Common myeloid progenitor, CD34-positive (primary cell): ENCODE measurements at regions not wholly inside any gene's neighbourhood (a gene's known extent, or its start where the extent isn't known, plus 50 kb on each side); places are given as distances from the start of the nearest gene placed in this dataset.

Source experiments
- CTCF ChIA-PET: fragments of 350-600 bp; sonication (Branson Sonifier 250); formaldehyde crosslinking; loops from one replicate; lab custom pipeline; 2021; ENCODE audit warnings: antibody characterized with exemption; lab: Charles Lee
- POLR2A ChIA-PET: fragments of 350-600 bp; sonication (Branson Sonifier 250); formaldehyde crosslinking; loops from one replicate; lab custom pipeline; 2021; ENCODE audit warnings: antibody characterized with exemption; lab: Charles Lee
- DNase-seq, 3 donors: peaks; one replicate each; pipeline versions ENCODE4 v3.0.0 to v3.0.0-alpha.2; 2013
- H3K27ac ChIP-seq, 2 experiments: 1 replicate in 1 of 2; 2 replicates in 1 of 2; pipeline ENCODE4 v1.7.0; 2013; ENCODE audit warnings: inconsistent platforms in 2 of 2, low read length in 2 of 2, mild to moderate bottlenecking in 2 of 2, low read depth in 1 of 2, moderate library complexity in 1 of 2; ENCODE audit not compliant: severe bottlenecking in 2 of 2, insufficient read depth in 1 of 2, poor library complexity in 1 of 2
- H3K27me3 ChIP-seq, 5 experiments: replicated peaks in 2 of 5; 1 replicate in 3 of 5; 2 replicates in 2 of 5; pipeline versions ENCODE4 v1.6.1 to v1.7.0; 2013; ENCODE audit warnings: low read length in 4 of 5, mild to moderate bottlenecking in 2 of 5, moderate library complexity in 2 of 5, inconsistent platforms in 1 of 5; ENCODE audit not compliant: insufficient read depth in 5 of 5, control insufficient read depth in 4 of 5
- H3K36me3 ChIP-seq, 4 experiments: 1 replicate in 2 of 4; 2 replicates in 2 of 4; pipeline versions ENCODE4 v1.6.1 to v1.7.0; 2013; ENCODE audit warnings: low read length in 3 of 4, control low read depth in 1 of 4, mild to moderate bottlenecking in 1 of 4; ENCODE audit not compliant: control insufficient read depth in 4 of 4, insufficient read depth in 4 of 4
- H3K4me1 ChIP-seq, 4 experiments: 1 replicate in 3 of 4; 2 replicates in 1 of 4; pipeline versions ENCODE4 v1.6.1 to v1.7.1; 2013; ENCODE audit warnings: low read length in 3 of 4, mild to moderate bottlenecking in 3 of 4, control low read depth in 1 of 4, inconsistent platforms in 1 of 4, moderate library complexity in 1 of 4; ENCODE audit not compliant: control insufficient read depth in 4 of 4, insufficient read depth in 4 of 4; ENCODE audit errors: control extremely low read depth in 1 of 4
- H3K4me3 ChIP-seq, 7 experiments: 1 replicate in 4 of 7; 2 replicates in 3 of 7; pipeline versions ENCODE4 v1.5.1 to v1.7.0; 2013; ENCODE audit warnings: mild to moderate bottlenecking in 7 of 7, low read length in 6 of 7, moderate library complexity in 6 of 7, inconsistent platforms in 2 of 7, low read depth in 2 of 7, control low read depth in 1 of 7; ENCODE audit not compliant: insufficient read depth in 4 of 7, control insufficient read depth in 1 of 7; ENCODE audit errors: extremely low read depth in 1 of 7
- H3K9me3 ChIP-seq, 5 experiments: 1 replicate in 4 of 5; 2 replicates in 1 of 5; pipeline versions ENCODE4 v1.6.1 to v1.7.1; 2013; ENCODE audit warnings: low read length in 4 of 5, mild to moderate bottlenecking in 2 of 5, inconsistent platforms in 1 of 5, low read depth in 1 of 5, moderate library complexity in 1 of 5; ENCODE audit not compliant: control insufficient read depth in 4 of 5, insufficient read depth in 2 of 5; ENCODE audit errors: control extremely low read depth in 1 of 5
- WGBS: methylation state at CpG from one replicate; pipeline ENCODE4 v1.1.5; 2013; ENCODE audit not compliant: insufficient coverage; 5-methylcytosine and 5-hydroxymethylcytosine counted together

GRCh38 chr4:91924625-91925024, 379.1 kb upstream of the GRID2 start:
- no peak overlapping the region for H3K4me3 ChIP-seq
- no peak overlapping the region for H3K27ac ChIP-seq
- H3K9me3 ChIP-seq: peaks cover 0 to 2% (median 0%) of the 10 kb centered on the region in 5 experiments
- WGBS: 100% methylated on average over 2 of the region's 5 CpGs
- ChIA-PET CTCF (no interaction called here), POLR2A (no interaction called here)
- DNase-seq: no peak
- no peaks in the 10 kb centered on the region for H3K36me3 ChIP-seq
- H3K4me1 ChIP-seq: no peaks in the 10 kb centered on the region
- no peaks in the 10 kb centered on the region for H3K27me3 ChIP-seq

- Histone ChIP-seq H3K4me1 (no peaks in the 10 kb centered on the region), H3K27me3 (no peaks in the 10 kb centered on the region), H3K36me3 (no peaks in the 10 kb centered on the region), H3K9me3 (no peaks in the 10 kb centered on the region), H3K27ac (no peak overlapping the region), H3K4me3 (no peak overlapping the region)
- DNase-seq: no peak
- 97% methylated on average over 5 of the region's 6 CpGs for WGBS
- ChIA-PET CTCF (no interaction called here), POLR2A (no interaction called here)
Measured at GRCh38 chr4:91935217-91935616, 368.5 kb upstream of the GRID2 start.

DNA sequence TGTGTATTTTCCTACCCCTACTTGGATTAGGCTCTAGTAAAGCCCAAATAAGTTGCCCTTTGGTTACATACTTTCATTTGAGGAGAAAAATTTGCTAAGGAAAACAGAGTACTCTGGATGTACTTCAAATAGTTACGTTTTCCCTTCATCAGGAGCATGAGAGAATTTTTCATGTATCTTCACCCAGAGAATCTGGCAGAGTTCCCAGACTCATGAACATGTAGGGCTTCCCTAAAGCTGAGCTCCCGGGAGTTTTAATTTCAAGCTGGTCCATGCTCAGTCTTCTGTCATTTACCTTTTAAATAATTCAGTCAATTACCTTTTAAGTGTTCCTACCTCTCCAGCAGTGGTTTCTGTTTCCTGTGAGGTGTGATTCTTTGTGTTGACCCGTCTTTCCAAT, 367.5 kb upstream of the GRID2 start:
- Histone ChIP-seq H3K4me3 (no peak overlapping the region), H3K36me3 (no peaks in the 10 kb centered on the region), H3K27ac (no peak overlapping the region), H3K9me3 (no peaks in the 10 kb centered on the region), H3K27me3 (no peaks in the 10 kb centered on the region), H3K4me1 (no peaks in the 10 kb centered on the region)
- WGBS: 82% methylated on average over 2 of the region's 3 CpGs
- CTCF ChIA-PET: no interaction called here
- DNase-seq: no peak
- POLR2A ChIA-PET: no interaction called here

GRCh38 chr4:91957963-91958362, 345.8 kb upstream of the GRID2 start:
- no CpG with 5 or more reads among the region's 2 CpGs for WGBS
- CTCF ChIA-PET: no interaction called here
- no peaks in the 10 kb centered on the region for H3K27me3 ChIP-seq
- POLR2A ChIA-PET: no interaction called here
- no peaks in the 10 kb centered on the region for H3K4me1 ChIP-seq
- no peak for DNase-seq
- no peak overlapping the region for H3K27ac ChIP-seq
- H3K36me3 ChIP-seq: no peaks in the 10 kb centered on the region
- H3K9me3 ChIP-seq: peaks cover 0 to 6% (median 0%) of the 10 kb centered on the region in 5 experiments
- no peak overlapping the region for H3K4me3 ChIP-seq

DNA sequence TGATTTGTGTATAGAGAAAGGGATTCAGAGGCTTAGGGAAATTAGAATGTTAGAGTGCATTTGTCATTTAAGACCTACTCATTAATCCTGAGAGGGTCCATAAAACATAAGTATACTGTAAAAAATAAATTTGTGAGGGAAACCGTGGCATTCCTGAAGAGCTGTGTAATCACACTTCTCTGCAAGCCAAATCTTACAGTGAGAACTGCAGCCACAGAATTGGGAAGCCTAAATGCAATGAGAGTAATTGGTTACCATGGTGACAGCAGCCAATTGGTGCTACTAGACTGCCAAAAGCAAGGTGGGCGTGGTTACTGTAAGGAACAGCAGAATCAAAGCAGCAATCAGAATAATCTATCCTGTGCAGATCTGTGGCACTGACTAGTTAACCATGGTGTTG, 345.2 kb upstream of the GRID2 start:
- H3K27ac ChIP-seq: no peak overlapping the region
- DNase-seq: no peak
- H3K9me3 ChIP-seq: peaks cover 0 to 6% (median 0%) of the 10 kb centered on the region in 5 experiments
- H3K4me1 ChIP-seq: no peaks in the 10 kb centered on the region
- ChIA-PET POLR2A (no interaction called here), CTCF (no interaction called here)
- H3K27me3 ChIP-seq: no peaks in the 10 kb centered on the region
- no peaks in the 10 kb centered on the region for H3K36me3 ChIP-seq
- 60% methylated on average over 2 of the region's 2 CpGs for WGBS
- H3K4me3 ChIP-seq: no peak overlapping the region

GRCh38 chr4:91961504-91961903, 342.3 kb upstream of the GRID2 start:
- CTCF ChIA-PET: no interaction called here
- H3K27ac ChIP-seq: no peak overlapping the region
- H3K27me3 ChIP-seq: no peaks in the 10 kb centered on the region

GRCh38 chr4:91963486-91963885, 340.3 kb upstream of the GRID2 start:
- Histone ChIP-seq H3K36me3 (no peaks in the 10 kb centered on the region), H3K27ac (no peak overlapping the region), H3K4me1 (no peaks in the 10 kb centered on the region), H3K9me3 (no peaks in the 10 kb centered on the region), H3K27me3 (no peaks in the 10 kb centered on the region), H3K4me3 (no peak overlapping the region)
- CTCF ChIA-PET: no interaction called here
- POLR2A ChIA-PET: no interaction called here
- DNase-seq: no peak
- no CpG with 5 or more reads among the region's 3 CpGs for WGBS

More at GRCh38 chr4:91961504-91961903, 342.3 kb upstream of the GRID2 start:
- no peak for DNase-seq
- Histone ChIP-seq H3K4me3 (no peak overlapping the region), H3K4me1 (no peaks in the 10 kb centered on the region), H3K9me3 (no peaks in the 10 kb centered on the region), H3K36me3 (no peaks in the 10 kb centered on the region)
- POLR2A ChIA-PET: no interaction called here
